UCSD-AML1 (cell line): ENCODE measurements at regions not wholly inside any gene's neighbourhood (a gene's known extent, or its start where the extent isn't known, plus 50 kb on each side); places are given as distances from the start of the nearest gene placed in this dataset.
A peak's percentile ranks its signal among the peaks of the same experiment; 100 is the strongest.
"Not testable (repeated sequence)": the region's sequence is repeated elsewhere in the genome, so short reads cannot be mapped to it uniquely, and the experiment has no call there.

Experiments used
- DNase-seq: peaks from one replicate; lab custom pipeline; 2025; ENCODE audit not compliant: unreplicated experiment; lab: John Stamatoyannopoulos, UW

DNA sequence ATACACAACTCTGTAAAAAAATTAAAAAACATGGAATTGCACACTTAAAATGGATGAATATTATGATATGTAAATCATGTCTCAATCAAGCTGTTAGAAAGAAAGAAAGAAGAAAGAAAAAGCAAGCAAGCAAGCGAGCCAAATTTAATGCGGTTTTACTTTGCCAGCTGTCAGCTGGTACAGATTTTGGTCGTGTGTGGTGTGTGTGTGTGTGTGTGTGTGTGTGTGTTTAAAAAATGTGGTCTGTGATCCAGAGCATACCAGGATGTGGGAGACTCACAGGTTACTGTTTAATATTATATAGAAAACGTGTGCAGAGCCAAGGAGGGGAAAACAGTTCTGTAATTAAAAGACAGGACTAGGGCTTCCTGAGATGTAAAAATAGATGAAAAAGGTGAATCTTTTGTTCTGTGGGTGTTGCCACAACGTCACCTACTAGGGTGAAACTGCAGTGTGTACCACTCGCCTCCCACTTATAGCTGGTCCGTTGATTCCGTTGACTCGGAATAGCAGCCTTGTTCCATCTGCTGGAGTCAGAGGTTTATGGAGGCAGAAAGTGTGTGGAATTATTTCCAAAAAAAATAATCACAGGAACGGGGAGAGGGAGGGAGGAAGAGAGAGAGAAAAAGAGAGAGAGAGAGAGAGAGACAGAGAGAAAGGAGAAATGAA lies 197.7 kb downstream of the BCAS1 start:
- no peak for DNase-seq

DNA sequence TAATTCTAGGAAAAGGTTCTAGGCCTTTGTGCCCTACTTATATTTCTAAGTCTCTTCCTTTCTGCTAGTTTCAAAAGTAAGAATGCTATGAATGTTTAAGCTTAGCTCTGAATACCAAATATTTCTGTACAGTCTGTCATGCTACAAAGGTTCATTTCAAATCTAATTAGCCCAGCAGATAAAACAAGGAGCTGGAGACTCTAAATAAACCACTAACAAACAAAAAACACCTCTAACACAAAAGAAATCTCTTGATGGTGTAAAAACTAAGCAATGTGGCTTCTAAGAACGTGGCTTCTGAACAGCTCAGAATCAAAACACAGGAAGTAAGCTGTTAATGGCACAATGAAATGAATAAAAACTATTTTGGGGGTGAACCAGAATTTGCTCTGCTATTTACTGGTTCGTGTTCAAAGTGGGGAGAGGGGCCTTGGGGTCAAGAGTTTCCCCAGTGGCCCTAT lies 198.3 kb downstream of the BCAS1 start:
- DNase-seq = no peak

DNA sequence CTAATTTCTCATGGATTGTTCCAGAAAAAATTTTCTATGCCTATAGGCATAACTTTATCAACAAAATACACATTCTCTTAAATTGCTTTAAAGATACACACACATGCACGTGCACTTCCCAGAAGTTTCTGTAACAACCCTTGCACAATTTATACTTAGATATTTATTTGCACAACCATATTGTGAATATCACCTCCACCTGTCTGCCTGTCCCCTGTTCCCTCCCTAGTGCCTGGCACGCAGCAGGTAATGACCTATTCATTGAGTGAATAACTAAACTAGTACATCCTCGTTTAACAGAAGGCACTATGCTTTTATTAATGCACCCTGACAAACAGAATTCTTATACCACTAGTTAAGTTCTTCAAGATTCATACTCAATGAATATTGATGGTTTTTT lies 198.9 kb downstream of the BCAS1 start:
- no peak for DNase-seq

DNA sequence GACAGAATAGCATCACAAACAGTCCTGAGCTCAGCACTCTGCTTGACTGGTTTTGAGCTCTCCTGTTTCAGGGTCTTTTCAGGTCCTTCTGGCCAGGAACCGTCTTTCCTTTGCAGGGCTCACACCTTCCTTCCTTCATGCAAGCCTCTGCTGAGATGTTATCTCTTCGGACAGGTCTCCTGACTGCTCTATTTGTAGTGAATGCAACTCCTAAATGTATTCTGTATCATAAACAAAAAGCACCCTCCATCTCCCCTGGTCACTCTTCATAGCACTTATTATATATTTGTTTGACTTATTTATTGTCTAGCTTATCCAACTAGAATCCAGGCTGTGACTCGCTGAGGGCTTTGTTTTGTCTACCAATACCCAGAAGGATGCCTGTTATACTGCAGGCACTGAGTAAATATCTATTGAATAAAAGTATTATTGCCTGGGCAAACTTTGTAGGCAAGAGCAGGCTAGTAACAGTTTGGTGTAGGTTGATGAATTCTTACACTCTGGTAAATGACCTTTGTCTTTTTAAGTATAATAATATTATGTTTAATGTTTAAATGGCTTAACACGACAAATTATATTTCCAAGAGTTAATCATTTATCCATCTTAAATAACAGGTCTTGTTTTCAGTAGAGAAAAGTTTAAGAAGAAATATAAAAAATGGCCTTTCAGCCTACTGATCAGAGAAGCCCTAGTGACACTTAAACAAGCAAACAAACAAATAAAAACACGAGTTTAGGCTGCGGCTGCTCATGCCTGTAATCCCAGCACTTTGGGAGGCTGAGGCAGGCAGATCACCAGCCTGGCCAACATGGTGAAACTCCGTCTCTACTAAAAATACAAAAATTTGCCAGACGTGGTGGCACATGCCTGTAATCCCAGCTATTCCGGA lies 199.7 kb downstream of the BCAS1 start:
- DNase-seq = no peak

DNA sequence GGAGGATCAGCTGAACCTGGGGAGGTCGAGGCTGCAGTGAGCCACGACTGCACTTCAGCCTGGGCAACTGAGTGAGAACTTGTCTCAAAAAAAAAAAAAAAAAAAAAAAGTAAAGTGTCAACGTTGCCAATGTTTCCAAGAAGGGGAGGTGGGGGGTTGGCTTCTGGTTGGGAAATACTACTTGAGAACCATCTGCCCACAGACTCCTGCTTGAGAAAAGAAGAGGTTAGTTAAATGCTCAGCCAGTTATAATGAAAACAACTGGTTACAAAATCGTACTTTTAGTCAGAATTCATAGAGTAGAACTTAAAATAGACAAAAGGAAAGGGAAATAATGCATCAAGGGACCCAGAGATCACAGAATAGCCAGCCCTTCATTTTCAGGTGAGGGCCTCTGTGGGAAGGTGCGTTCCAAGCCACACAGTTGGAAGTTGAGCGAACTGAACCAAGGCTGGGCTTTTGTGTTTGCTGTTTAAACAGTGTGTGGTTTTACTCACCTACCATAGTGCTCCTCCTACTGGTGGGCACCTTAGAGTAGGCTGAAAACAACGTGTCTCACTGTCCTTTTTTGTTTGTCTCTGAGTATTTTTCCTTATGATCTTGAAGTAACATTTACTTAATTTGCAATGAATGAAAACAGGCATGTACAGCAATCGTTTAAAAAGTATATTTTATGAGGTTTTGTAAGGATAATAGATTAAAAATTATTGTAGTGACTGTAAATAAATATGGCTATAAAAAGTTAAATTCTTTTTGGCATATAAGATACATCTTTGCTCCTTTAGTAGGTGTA lies 200.7 kb downstream of the BCAS1 start:
- peak; percentile 34 for DNase-seq

DNA sequence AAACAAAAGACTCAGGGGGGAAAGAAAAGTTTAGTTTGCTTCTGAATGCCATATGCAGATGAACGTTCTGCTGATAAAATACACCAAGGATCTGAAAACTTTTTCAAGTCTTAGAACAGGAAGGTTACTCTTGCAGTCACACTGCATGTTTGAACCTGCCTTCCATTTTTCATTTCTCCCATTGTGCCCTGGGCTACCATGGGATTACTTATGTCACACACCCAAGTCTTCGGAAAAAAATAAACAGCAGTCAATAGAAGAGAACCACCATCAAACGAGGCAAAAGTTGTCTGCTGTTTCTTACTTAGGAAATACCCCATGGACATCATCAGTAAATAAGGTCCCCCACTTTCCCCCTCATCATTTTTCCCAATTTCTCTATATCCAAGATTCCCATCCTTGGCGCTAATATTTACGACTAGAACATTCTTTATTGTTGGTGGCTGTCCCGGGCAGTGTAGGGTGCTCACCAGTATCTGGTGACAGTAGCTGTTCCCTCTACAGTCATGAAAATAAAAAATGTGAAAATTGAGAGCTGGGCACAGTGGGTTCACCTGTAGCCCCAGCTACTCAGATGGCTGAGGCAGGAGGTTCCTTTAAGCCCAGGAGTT lies 202.5 kb downstream of the BCAS1 start:
- DNase-seq = no peak

DNA sequence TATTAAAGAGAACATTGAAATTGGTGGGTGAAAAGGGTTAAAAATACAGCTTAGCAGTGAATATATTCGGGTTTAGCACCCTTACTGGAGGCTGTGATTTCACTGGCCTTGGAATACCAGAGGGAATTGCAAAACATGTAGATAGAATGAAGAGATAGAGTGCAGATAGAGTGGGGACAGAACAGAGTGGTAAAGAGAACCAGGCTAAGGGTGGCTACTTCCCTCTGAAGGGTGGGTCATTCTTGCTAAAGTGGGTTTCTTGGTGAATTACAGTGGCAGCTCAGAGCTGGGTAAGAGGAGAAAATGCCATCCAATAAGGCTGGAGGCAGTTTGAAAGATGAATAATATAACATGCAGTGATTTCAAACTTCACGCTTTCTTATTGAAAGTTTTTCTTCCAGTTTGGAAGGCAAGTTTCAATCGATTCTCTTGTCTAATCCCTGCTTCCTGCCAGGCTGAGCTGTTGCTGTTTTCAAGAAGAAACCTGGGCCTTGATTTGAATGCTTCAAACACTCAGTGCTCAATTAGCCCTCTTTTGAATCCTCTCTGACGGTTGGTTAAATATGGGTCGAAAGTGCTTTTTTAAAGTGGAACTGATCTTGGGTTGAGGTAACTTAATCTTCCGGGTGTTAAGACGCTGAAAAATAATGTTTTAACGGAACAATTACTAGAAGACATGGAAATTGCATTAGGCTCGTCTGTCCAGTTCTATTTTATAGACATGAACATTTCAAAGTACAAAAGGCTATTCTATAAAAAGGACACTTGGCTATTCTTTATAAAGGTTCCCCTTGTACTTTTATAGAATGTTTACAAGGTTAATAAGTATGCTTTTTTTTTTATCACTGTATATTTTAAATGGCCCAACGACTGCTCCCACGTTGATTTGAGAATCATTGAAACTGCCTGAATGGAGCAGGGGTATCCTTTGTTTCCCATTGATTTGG lies 203.3 kb downstream of the BCAS1 start:
- DNase-seq = no peak

DNA sequence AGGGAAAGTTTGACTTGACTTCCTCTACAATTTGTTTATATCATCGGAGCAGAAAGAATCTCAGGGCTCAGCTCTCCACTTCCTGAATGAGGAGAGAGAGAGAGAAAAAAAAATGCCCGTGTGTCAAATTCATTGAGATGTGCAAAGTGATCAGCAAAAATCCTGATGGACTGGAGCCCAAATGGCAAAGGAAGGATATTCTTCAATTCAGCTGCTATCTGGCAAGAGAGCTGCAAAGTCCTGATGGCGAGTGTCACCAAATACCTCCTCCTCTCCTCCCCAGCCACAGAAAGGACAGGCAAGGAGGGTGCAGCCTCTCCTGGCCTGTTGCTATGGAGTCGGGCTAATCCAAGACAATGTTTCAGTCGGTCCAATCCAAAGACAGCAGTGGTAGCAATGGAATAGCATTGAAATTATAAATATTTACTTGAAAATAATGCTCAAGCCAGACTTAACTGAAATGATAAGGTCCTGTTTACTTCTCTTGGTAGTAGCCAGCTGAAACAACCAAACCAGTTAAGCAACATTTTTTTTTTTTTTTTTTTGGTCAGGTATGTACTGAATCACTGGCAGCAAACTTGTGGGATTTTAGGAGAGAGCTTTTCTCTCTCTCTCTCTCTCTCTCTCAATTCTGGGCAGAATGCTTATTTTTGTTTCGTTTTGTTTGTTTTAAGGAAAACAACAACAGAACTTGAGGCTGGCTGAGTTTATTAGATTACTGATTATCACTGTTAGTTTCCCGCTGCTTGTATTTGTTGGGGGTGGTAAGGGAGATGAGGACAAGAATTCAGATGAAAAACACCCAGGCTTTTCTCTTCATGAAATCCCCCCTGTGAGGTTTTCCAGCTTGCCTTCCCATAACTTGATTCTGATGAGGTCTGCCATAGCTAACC lies 204.2 kb downstream of the BCAS1 start:
- no peak for DNase-seq

DNA sequence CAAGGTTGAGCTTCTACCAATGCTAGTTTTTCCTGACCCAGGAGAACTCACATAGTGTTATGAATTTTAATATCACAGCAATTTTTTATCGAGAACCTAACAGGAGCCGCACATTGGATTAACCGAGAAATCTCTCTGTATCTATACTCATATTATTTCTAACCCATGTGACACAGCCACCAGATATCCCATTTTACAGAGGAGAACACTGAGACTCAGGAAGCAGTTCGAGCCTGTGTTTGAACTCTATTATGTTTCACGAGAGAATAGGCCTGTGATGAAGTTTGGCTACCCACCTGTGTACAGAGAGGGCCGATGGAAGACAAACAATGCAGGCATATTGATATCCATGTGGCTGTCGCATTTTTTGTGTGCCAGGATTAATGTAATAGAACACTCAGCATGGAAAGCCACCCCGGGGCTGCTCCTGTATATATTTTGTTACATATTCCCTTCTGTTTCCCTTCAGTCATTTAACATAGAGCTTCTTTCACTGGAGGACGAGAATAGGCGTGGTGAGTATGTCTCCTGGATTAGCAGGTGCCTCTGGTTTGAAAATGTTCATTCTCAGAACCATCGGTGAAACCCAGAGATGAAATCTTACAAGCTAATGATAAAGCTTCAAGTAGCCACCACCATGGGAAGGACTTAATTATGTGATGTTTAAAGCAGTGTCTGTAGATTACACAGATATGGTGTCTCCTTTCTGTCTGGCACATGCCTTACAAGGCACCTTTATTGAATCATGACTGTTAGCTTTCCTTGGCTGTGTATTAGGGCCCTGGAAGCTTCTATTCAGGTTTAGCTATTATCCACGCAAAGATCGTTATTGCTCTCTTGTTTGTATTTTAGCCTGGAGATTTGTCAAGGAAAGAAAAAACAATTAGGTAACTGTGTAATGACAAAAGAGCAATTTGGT lies 205.4 kb downstream of the BCAS1 start:
- not testable (repeated sequence) for DNase-seq

DNA sequence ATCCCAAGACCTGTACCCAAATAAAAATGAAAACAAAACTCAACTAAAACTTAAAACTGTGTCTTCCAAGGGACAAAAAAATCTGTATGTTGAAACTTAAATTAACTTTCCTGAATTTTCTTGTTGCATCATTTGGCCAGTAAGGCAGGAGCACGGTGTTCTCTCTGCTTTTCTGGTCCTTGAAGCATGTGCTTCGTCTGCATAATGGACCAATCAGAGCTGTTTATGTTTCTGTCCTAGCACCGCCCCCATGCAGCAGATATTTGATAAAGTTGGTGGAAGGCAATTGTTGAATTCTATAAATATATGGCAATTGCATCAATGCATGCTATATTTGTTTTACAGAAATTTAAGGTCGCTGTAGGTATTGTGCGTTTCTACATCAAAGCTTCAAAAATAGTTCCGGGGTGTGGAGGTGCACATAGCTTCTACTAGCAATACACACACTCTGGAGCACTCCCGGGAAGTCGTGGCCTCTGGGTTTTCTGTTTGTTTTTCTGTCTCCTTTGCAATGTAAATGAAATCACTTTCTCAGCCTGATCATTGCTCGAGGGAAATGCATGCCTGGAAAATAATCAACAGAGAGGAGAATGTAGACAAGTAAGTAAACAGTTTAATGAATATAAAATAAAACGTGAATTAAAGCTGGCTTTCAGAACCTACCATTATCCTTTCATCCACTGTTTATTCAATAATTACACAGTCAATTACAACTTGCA lies 206.3 kb downstream of the BCAS1 start:
- not testable (repeated sequence) for DNase-seq

DNA sequence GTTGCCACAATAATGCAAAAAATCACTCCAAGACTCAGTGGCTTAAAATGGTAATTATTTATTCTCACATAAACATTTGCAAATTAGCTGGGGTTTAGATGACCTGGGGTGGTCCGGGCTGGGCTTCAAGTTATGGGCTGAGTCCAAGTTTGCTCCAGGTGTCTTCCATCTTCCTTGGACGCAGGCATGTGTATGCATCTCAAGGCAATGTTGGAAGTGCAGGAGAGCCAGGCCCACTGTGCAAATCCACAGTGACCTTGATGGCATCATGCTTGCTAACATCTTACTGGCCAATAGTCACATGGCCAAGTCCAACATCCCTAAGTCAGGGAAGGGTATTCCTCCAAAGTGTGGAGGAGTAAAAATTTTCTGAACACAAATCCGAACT lies 206.9 kb downstream of the BCAS1 start:
- not testable (repeated sequence) for DNase-seq

DNA sequence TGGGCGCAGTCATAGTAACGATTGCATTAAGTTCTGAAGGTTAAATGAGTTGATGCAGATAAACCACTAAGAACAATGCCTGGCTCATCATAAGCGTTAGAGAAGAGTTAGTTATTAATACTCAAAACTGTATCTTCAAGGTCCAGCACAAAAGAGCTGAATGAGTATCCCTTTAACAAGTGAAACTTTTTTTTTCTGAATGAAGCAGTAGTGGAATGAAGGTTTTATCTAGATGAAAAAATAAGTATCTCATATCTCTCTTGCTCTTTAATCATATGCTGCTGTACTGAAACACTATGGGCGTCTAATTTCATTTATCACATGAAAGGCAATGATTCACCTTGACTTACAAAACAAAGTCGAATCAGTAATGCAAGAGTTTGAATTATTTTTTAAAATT lies 207.4 kb downstream of the BCAS1 start:
- not testable (repeated sequence) for DNase-seq

DNA sequence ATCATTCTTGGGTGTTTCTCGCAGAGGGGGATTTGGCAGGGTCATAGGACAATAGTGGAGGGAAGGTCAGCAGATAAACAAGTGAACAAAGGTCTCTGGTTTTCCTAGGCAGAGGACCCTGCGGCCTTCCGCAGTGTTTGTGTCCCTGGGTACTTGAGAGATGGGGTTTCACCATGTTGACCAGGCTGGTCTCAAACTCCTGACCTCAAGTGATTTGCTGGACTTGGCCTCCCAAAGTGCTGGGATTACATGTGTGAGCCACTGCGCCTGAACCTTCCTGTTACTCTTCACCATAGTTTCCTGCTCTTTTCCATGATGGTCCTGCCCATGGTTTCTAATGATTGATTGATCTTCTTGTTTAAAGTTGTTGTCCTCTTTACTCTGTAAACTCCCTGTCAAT lies 207.9 kb downstream of the BCAS1 start:
- not testable (repeated sequence) for DNase-seq

DNA sequence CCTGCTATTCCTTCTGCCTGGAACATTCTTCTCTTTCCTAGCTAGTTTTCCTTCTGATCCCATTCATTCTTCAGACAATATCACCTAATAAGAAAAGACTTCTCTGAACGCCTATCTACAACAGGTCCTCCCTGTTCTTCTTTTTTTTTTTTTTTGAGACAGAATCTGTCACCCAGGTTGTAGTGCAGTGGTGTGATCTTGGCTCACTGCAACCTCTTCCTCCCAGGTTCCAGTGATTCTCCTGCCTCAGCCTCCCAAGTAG lies 208.3 kb downstream of the BCAS1 start:
- DNase-seq = not testable (repeated sequence)

DNA sequence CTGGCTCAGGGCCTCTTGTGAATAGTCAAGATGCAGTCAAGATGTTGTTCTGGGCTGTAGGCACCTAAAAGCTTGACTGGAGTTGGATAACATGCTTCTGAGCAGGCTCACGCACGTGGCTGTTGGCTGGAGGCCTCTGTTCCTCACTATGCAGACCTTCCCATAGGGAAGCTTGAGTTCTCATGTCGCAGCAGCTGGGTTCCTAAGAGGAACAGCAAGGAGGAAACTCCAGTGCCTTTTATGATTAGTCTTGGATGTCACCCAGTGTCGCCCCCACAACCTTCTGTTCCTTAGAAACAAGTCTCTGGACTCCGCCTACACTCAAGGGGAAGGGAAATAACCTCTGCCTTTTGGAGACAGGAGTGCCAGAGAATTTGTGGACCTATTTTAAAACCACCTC lies 210.7 kb downstream of the BCAS1 start:
- DNase-seq = no peak

DNA sequence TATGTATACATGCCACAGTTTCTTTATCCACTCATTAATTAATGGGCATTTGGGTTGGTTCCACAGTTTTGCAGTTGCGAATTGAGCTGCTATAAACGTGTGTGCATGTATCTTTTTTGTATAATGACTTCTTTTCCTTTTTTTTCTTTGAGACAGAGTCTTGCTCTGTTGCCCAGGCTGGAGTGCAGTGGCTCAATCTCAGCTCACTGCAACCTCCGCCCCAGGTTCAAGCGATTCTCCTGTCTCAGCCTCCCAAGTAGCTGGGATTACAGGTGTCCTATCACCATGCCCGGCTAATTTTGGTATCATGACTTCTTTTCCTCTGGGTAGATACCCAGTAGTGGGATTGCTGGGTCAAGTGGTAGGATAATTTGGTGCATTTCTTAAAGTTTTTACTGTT lies 211.4 kb downstream of the BCAS1 start:
- DNase-seq = not testable (repeated sequence)

DNA sequence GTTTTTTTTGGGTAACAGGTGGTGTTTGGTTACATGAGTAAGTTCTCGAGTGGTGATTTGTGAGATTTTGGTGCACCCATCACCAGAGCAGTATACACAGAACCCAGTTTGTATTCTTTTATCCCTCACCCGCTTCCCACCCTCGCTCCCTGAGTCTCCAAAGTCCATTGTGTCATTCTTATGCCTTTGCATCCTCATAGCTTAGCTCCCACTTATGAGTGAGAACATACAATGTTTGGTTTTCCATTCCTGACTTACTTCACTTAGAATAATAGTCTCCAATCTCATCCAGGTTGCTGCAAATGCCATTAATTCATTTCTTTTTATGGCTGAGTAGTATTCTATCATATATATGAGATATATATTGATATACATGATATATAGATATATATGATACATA lies 211.9 kb downstream of the BCAS1 start:
- DNase-seq = not testable (repeated sequence)
